ENCODE measurements at regions not wholly inside any gene's neighbourhood (a gene's known extent, or its start where the extent isn't known, plus 50 kb on each side); places are given as distances from the start of the nearest gene placed in this dataset.
A peak's percentile ranks its signal among the peaks of the same experiment; 100 is the strongest.

DNA sequence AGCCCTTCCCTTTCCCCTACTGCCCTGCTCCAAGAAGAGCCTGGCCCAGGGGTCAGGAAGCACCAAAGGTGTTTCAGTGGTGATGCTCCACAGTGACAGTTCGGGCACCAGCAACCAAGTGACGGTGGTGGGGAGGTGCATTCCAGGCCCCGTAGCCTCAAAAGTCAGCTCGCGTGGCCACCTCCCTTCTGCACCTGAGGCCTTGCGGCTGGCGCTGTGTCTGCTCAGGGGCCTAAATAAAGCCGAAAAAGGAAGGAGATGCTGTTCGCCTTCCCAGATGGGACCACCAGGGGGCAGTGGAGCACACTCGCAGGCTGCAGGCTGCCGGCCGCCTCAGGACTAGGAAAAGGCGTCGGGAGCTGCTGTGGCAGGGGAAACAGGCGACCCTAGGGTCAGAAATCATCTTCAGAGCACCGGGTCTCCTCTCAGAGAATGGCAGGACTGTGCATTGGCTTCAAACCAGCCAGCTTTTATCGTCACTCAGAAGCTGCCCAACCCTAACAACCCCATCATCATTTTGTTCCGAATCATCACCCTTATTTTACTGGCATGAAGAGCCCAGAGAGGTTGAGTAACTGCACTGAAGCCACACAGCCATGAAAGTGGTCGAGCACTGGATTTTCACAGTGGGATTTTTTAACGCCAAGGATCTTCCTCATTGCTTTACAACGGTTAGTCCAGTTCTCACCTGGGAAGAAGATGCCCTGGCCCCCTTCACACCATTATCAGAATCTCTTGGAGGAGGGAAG, 213.0 kb upstream of the CELF4 start:
- TF ChIP-seq POLR2AphosphoS5 (IDR thresholded peaks at IDR 0.05), result no peak
- TF ChIP-seq, protein P1, sequence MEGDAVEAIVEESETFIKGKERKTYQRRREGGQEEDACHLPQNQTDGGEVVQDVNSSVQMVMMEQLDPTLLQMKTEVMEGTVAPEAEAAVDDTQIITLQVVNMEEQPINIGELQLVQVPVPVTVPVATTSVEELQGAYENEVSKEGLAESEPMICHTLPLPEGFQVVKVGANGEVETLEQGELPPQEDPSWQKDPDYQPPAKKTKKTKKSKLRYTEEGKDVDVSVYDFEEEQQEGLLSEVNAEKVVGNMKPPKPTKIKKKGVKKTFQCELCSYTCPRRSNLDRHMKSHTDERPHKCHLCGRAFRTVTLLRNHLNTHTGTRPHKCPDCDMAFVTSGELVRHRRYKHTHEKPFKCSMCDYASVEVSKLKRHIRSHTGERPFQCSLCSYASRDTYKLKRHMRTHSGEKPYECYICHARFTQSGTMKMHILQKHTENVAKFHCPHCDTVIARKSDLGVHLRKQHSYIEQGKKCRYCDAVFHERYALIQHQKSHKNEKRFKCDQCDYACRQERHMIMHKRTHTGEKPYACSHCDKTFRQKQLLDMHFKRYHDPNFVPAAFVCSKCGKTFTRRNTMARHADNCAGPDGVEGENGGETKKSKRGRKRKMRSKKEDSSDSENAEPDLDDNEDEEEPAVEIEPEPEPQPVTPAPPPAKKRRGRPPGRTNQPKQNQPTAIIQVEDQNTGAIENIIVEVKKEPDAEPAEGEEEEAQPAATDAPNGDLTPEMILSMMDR (IDR thresholded peaks at IDR 0.05), result peak; percentile 42 to 81 (median 66)
